ENCODE measurements at regions not wholly inside any gene's neighbourhood (a gene's known extent, or its start where the extent isn't known, plus 50 kb on each side); places are given as distances from the start of the nearest gene placed in this dataset.
A peak's percentile ranks its signal among the peaks of the same experiment; 100 is the strongest.

GRCh38 chr2:16900405-16901025, 234.9 kb upstream of the CYRIA start:
- H3K27me3 ChIP-seq (ENCODE audit: insufficient read depth, low read length) = no peaks in the 10 kb centered on the region
- no peaks in the 10 kb centered on the region for H3K4me1 ChIP-seq (ENCODE audit: insufficient read depth, low read length)
- DNase-seq (ENCODE audit: low read depth) (no peak), FAIRE-seq (no peak)
- no peak overlapping the region for H3K9ac ChIP-seq (ENCODE audit: low read length)
- H3K4me3 ChIP-seq (ENCODE audit: insufficient read depth, low read depth, low read length) = no peak overlapping the region
- no peaks in the 10 kb centered on the region for H3K27me3 Mint-ChIP-seq (ENCODE audit: low read depth, unreplicated experiment)
- H3K27ac ChIP-seq (ENCODE audit: low read depth, low read length) = no peak overlapping the region
- H3K27ac Mint-ChIP-seq (ENCODE audit: unreplicated experiment) = no peak overlapping the region
- H3K36me3 Mint-ChIP-seq (ENCODE audit: low read depth, unreplicated experiment) = no peaks in the 10 kb centered on the region
- no peak overlapping the region for H3K4me2 ChIP-seq (ENCODE audit: low read length)
- H3K4me3 Mint-ChIP-seq (ENCODE audit: unreplicated experiment) = no peak overlapping the region
- H3K4me1 Mint-ChIP-seq (ENCODE audit: low read depth, unreplicated experiment) = no peaks in the 10 kb centered on the region
- no peak overlapping the region for H2AFZ ChIP-seq (ENCODE audit: low read depth, low read length)
- H3K36me3 ChIP-seq (ENCODE audit: insufficient read depth, low read length) = no peaks in the 10 kb centered on the region
- TF ChIP-seq CTCF (IDR thresholded peaks at IDR 0.05; ENCODE audit: insufficient read depth, low read depth, low read length) = peak; percentile 24
- TF ChIP-seq EZH2 (IDR thresholded peaks at IDR 0.05; ENCODE audit: insufficient read depth, low read length) = no peak
- no peaks in the 10 kb centered on the region for H3K79me2 ChIP-seq (ENCODE audit: insufficient read depth, low read length)
- no peaks in the 10 kb centered on the region for H3K9me3 Mint-ChIP-seq (ENCODE audit: unreplicated experiment)
- no peaks in the 10 kb centered on the region for H3K9me3 ChIP-seq (ENCODE audit: insufficient read depth, low read depth, low read length)
- no peaks in the 10 kb centered on the region for H4K20me1 ChIP-seq (ENCODE audit: insufficient read depth, low read length)

- no peak overlapping the region for H3K27ac ChIP-seq (ENCODE audit: low read depth, low read length)
- no peaks in the 10 kb centered on the region for H3K79me2 ChIP-seq (ENCODE audit: insufficient read depth, low read length)
- no peaks in the 10 kb centered on the region for H4K20me1 ChIP-seq (ENCODE audit: insufficient read depth, low read length)
- H2AFZ ChIP-seq (ENCODE audit: low read depth, low read length) = no peak overlapping the region
- H3K4me2 ChIP-seq (ENCODE audit: low read length) = no peak overlapping the region
- Mint-ChIP-seq H3K36me3 (ENCODE audit: low read depth, unreplicated experiment) (no peaks in the 10 kb centered on the region), H3K4me3 (ENCODE audit: unreplicated experiment) (no peak overlapping the region), H3K9me3 (ENCODE audit: unreplicated experiment) (no peaks in the 10 kb centered on the region), H3K27me3 (ENCODE audit: low read depth, unreplicated experiment) (no peaks in the 10 kb centered on the region), H3K27ac (ENCODE audit: unreplicated experiment) (no peak overlapping the region), H3K4me1 (ENCODE audit: low read depth, unreplicated experiment) (no peaks in the 10 kb centered on the region)
- FAIRE-seq (no peak), DNase-seq (ENCODE audit: low read depth) (no peak)
- no peak overlapping the region for H3K4me3 ChIP-seq (ENCODE audit: insufficient read depth, low read depth, low read length)
- no peaks in the 10 kb centered on the region for H3K9me3 ChIP-seq (ENCODE audit: insufficient read depth, low read depth, low read length)
- H3K27me3 ChIP-seq (ENCODE audit: insufficient read depth, low read length) = no peaks in the 10 kb centered on the region
- H3K9ac ChIP-seq (ENCODE audit: low read length) = no peak overlapping the region
- no peaks in the 10 kb centered on the region for H3K4me1 ChIP-seq (ENCODE audit: insufficient read depth, low read length)
- H3K36me3 ChIP-seq (ENCODE audit: insufficient read depth, low read length) = no peaks in the 10 kb centered on the region
- TF ChIP-seq EZH2 (IDR thresholded peaks at IDR 0.05; ENCODE audit: insufficient read depth, low read length) (no peak), CTCF (IDR thresholded peaks at IDR 0.05; ENCODE audit: insufficient read depth, low read depth, low read length) (no peak)
These were observed 234.3 kb upstream of the CYRIA start for GRCh38 chr2:16899958-16900357.

- no peaks in the 10 kb centered on the region for H3K79me2 ChIP-seq (ENCODE audit: insufficient read depth, low read length)
- FAIRE-seq (no peak), DNase-seq (ENCODE audit: low read depth) (no peak)
- TF ChIP-seq CTCF (IDR thresholded peaks at IDR 0.05; ENCODE audit: insufficient read depth, low read depth, low read length) (no peak), EZH2 (IDR thresholded peaks at IDR 0.05; ENCODE audit: insufficient read depth, low read length) (no peak)
- no peaks in the 10 kb centered on the region for H3K4me1 ChIP-seq (ENCODE audit: insufficient read depth, low read length)
- Mint-ChIP-seq H3K4me1 (ENCODE audit: low read depth, unreplicated experiment) (no peaks in the 10 kb centered on the region), H3K9me3 (ENCODE audit: unreplicated experiment) (no peaks in the 10 kb centered on the region), H3K27me3 (ENCODE audit: low read depth, unreplicated experiment) (no peaks in the 10 kb centered on the region), H3K27ac (ENCODE audit: unreplicated experiment) (no peak overlapping the region), H3K4me3 (ENCODE audit: unreplicated experiment) (no peak overlapping the region), H3K36me3 (ENCODE audit: low read depth, unreplicated experiment) (no peaks in the 10 kb centered on the region)
- no peak overlapping the region for H2AFZ ChIP-seq (ENCODE audit: low read depth, low read length)
- no peak overlapping the region for H3K9ac ChIP-seq (ENCODE audit: low read length)
- no peak overlapping the region for H3K4me2 ChIP-seq (ENCODE audit: low read length)
- H3K27ac ChIP-seq (ENCODE audit: low read depth, low read length) = no peak overlapping the region
- H3K4me3 ChIP-seq (ENCODE audit: insufficient read depth, low read depth, low read length) = no peak overlapping the region
- no peaks in the 10 kb centered on the region for H3K27me3 ChIP-seq (ENCODE audit: insufficient read depth, low read length)
- no peaks in the 10 kb centered on the region for H3K9me3 ChIP-seq (ENCODE audit: insufficient read depth, low read depth, low read length)
- H4K20me1 ChIP-seq (ENCODE audit: insufficient read depth, low read length) = no peaks in the 10 kb centered on the region
- H3K36me3 ChIP-seq (ENCODE audit: insufficient read depth, low read length) = no peaks in the 10 kb centered on the region
These were observed 224.4 kb upstream of the CYRIA start for GRCh38 chr2:16890081-16890480.
